ENCODE measurements at regions not wholly inside any gene's neighbourhood (a gene's known extent, or its start where the extent isn't known, plus 50 kb on each side); places are given as distances from the start of the nearest gene placed in this dataset.

- Histone ChIP-seq H3K9ac (ENCODE audit: low read depth, low read length) (no peak overlapping the region), H3K27me3 (ENCODE audit: control insufficient read depth, insufficient read depth, low read length) (no peaks in the 10 kb centered on the region), H3K9me3 (ENCODE audit: control insufficient read depth, insufficient read depth, low read length) (no peaks in the 10 kb centered on the region), H3K36me3 (ENCODE audit: control insufficient read depth, insufficient read depth, low read length) (no peaks in the 10 kb centered on the region), H3K4me1 (ENCODE audit: control insufficient read depth, insufficient read depth, low read length) (peaks cover 9% of the 10 kb centered on the region), H3K4me3 (ENCODE audit: low read depth, low read length) (no peak overlapping the region)
These were observed 633.2 kb downstream of the DMRTA1 start for GRCh38 chr9:23079798-23080197.

GRCh38 chr9:23081377-23081776 is 634.8 kb downstream of the DMRTA1 start:
- Histone ChIP-seq H3K9ac (ENCODE audit: low read depth, low read length) (no peak overlapping the region), H3K36me3 (ENCODE audit: control insufficient read depth, insufficient read depth, low read length) (no peaks in the 10 kb centered on the region), H3K4me1 (ENCODE audit: control insufficient read depth, insufficient read depth, low read length) (peaks cover 9% of the 10 kb centered on the region), H3K27me3 (ENCODE audit: control insufficient read depth, insufficient read depth, low read length) (no peaks in the 10 kb centered on the region), H3K9me3 (ENCODE audit: control insufficient read depth, insufficient read depth, low read length) (no peaks in the 10 kb centered on the region), H3K4me3 (ENCODE audit: low read depth, low read length) (no peak overlapping the region)

GRCh38 chr9:23088932-23089364 is 642.3 kb downstream of the DMRTA1 start:
- no peak overlapping the region for H3K9ac ChIP-seq (ENCODE audit: low read depth, low read length)
- no peaks in the 10 kb centered on the region for H3K4me1 ChIP-seq (ENCODE audit: control insufficient read depth, insufficient read depth, low read length)

GRCh38 chr9:23117616-23118015 is 671.0 kb downstream of the DMRTA1 start:
- Histone ChIP-seq H3K9me3 (ENCODE audit: control insufficient read depth, insufficient read depth, low read length) (no peaks in the 10 kb centered on the region), H3K9ac (ENCODE audit: low read depth, low read length) (no peak overlapping the region), H3K36me3 (ENCODE audit: control insufficient read depth, insufficient read depth, low read length) (no peaks in the 10 kb centered on the region), H3K4me3 (ENCODE audit: low read depth, low read length) (no peak overlapping the region), H3K27me3 (ENCODE audit: control insufficient read depth, insufficient read depth, low read length) (no peaks in the 10 kb centered on the region), H3K4me1 (ENCODE audit: control insufficient read depth, insufficient read depth, low read length) (no peaks in the 10 kb centered on the region)

More at GRCh38 chr9:23088932-23089364, 642.3 kb downstream of the DMRTA1 start:
- H3K27me3 ChIP-seq (ENCODE audit: control insufficient read depth, insufficient read depth, low read length) = no peaks in the 10 kb centered on the region
- H3K36me3 ChIP-seq (ENCODE audit: control insufficient read depth, insufficient read depth, low read length) = no peaks in the 10 kb centered on the region
- no peaks in the 10 kb centered on the region for H3K9me3 ChIP-seq (ENCODE audit: control insufficient read depth, insufficient read depth, low read length)
- no peak overlapping the region for H3K4me3 ChIP-seq (ENCODE audit: low read depth, low read length)

GRCh38 chr9:23120630-23121029 is 674.0 kb downstream of the DMRTA1 start:
- Histone ChIP-seq H3K27me3 (ENCODE audit: control insufficient read depth, insufficient read depth, low read length) (no peaks in the 10 kb centered on the region), H3K4me3 (ENCODE audit: low read depth, low read length) (no peak overlapping the region), H3K9ac (ENCODE audit: low read depth, low read length) (no peak overlapping the region), H3K36me3 (ENCODE audit: control insufficient read depth, insufficient read depth, low read length) (no peaks in the 10 kb centered on the region), H3K9me3 (ENCODE audit: control insufficient read depth, insufficient read depth, low read length) (no peaks in the 10 kb centered on the region), H3K4me1 (ENCODE audit: control insufficient read depth, insufficient read depth, low read length) (no peaks in the 10 kb centered on the region)

GRCh38 chr9:23123048-23123632 is 676.5 kb downstream of the DMRTA1 start:
- H3K4me1 ChIP-seq (ENCODE audit: control insufficient read depth, insufficient read depth, low read length) = no peaks in the 10 kb centered on the region
- no peak overlapping the region for H3K9ac ChIP-seq (ENCODE audit: low read depth, low read length)
- no peaks in the 10 kb centered on the region for H3K36me3 ChIP-seq (ENCODE audit: control insufficient read depth, insufficient read depth, low read length)
- H3K9me3 ChIP-seq (ENCODE audit: control insufficient read depth, insufficient read depth, low read length) = no peaks in the 10 kb centered on the region
- H3K4me3 ChIP-seq (ENCODE audit: low read depth, low read length) = no peak overlapping the region
- no peaks in the 10 kb centered on the region for H3K27me3 ChIP-seq (ENCODE audit: control insufficient read depth, insufficient read depth, low read length)

- H3K4me1 ChIP-seq (ENCODE audit: control insufficient read depth, insufficient read depth, low read length) = no peaks in the 10 kb centered on the region
These were observed 680.6 kb downstream of the ELAVL2 start for GRCh38 chr9:23145467-23145866.

GRCh38 chr9:23153058-23153457 is 673.0 kb downstream of the ELAVL2 start:
- no peaks in the 10 kb centered on the region for H3K27me3 ChIP-seq (ENCODE audit: control insufficient read depth, insufficient read depth, low read length)
- H3K36me3 ChIP-seq (ENCODE audit: control insufficient read depth, insufficient read depth, low read length) = no peaks in the 10 kb centered on the region
- H3K9ac ChIP-seq (ENCODE audit: low read depth, low read length) = no peak overlapping the region
- H3K4me3 ChIP-seq (ENCODE audit: low read depth, low read length) = no peak overlapping the region
- no peaks in the 10 kb centered on the region for H3K9me3 ChIP-seq (ENCODE audit: control insufficient read depth, insufficient read depth, low read length)
- H3K4me1 ChIP-seq (ENCODE audit: control insufficient read depth, insufficient read depth, low read length) = peaks cover 3% of the 10 kb centered on the region

More at GRCh38 chr9:23145467-23145866, 680.6 kb downstream of the ELAVL2 start:
- Histone ChIP-seq H3K27me3 (ENCODE audit: control insufficient read depth, insufficient read depth, low read length) (no peaks in the 10 kb centered on the region), H3K4me3 (ENCODE audit: low read depth, low read length) (no peak overlapping the region), H3K9ac (ENCODE audit: low read depth, low read length) (no peak overlapping the region), H3K9me3 (ENCODE audit: control insufficient read depth, insufficient read depth, low read length) (peaks cover 7% of the 10 kb centered on the region), H3K36me3 (ENCODE audit: control insufficient read depth, insufficient read depth, low read length) (no peaks in the 10 kb centered on the region)

GRCh38 chr9:23160491-23160890 is 665.5 kb downstream of the ELAVL2 start:
- Histone ChIP-seq H3K4me1 (ENCODE audit: control insufficient read depth, insufficient read depth, low read length) (peaks cover 3% of the 10 kb centered on the region), H3K36me3 (ENCODE audit: control insufficient read depth, insufficient read depth, low read length) (no peaks in the 10 kb centered on the region), H3K9me3 (ENCODE audit: control insufficient read depth, insufficient read depth, low read length) (no peaks in the 10 kb centered on the region), H3K27me3 (ENCODE audit: control insufficient read depth, insufficient read depth, low read length) (no peaks in the 10 kb centered on the region), H3K9ac (ENCODE audit: low read depth, low read length) (no peak overlapping the region), H3K4me3 (ENCODE audit: low read depth, low read length) (no peak overlapping the region)

GRCh38 chr9:23160952-23161469 is 665.0 kb downstream of the ELAVL2 start:
- H3K9me3 ChIP-seq (ENCODE audit: control insufficient read depth, insufficient read depth, low read length) = no peaks in the 10 kb centered on the region

GRCh38 chr9:23162789-23163188 is 663.3 kb downstream of the ELAVL2 start:
- H3K4me1 ChIP-seq (ENCODE audit: control insufficient read depth, insufficient read depth, low read length) = no peaks in the 10 kb centered on the region
- H3K4me3 ChIP-seq (ENCODE audit: low read depth, low read length) = no peak overlapping the region
- H3K9me3 ChIP-seq (ENCODE audit: control insufficient read depth, insufficient read depth, low read length) = no peaks in the 10 kb centered on the region
- no peaks in the 10 kb centered on the region for H3K36me3 ChIP-seq (ENCODE audit: control insufficient read depth, insufficient read depth, low read length)
- no peak overlapping the region for H3K9ac ChIP-seq (ENCODE audit: low read depth, low read length)
- no peaks in the 10 kb centered on the region for H3K27me3 ChIP-seq (ENCODE audit: control insufficient read depth, insufficient read depth, low read length)

More at GRCh38 chr9:23160952-23161469, 665.0 kb downstream of the ELAVL2 start:
- Histone ChIP-seq H3K36me3 (ENCODE audit: control insufficient read depth, insufficient read depth, low read length) (no peaks in the 10 kb centered on the region), H3K27me3 (ENCODE audit: control insufficient read depth, insufficient read depth, low read length) (no peaks in the 10 kb centered on the region), H3K4me3 (ENCODE audit: low read depth, low read length) (no peak overlapping the region), H3K4me1 (ENCODE audit: control insufficient read depth, insufficient read depth, low read length) (no peaks in the 10 kb centered on the region), H3K9ac (ENCODE audit: low read depth, low read length) (no peak overlapping the region)

- H3K27me3 ChIP-seq (ENCODE audit: control insufficient read depth, insufficient read depth, low read length) = no peaks in the 10 kb centered on the region
- H3K9ac ChIP-seq (ENCODE audit: low read depth, low read length) = no peak overlapping the region
- H3K9me3 ChIP-seq (ENCODE audit: control insufficient read depth, insufficient read depth, low read length) = no peaks in the 10 kb centered on the region
- no peaks in the 10 kb centered on the region for H3K36me3 ChIP-seq (ENCODE audit: control insufficient read depth, insufficient read depth, low read length)
- H3K4me1 ChIP-seq (ENCODE audit: control insufficient read depth, insufficient read depth, low read length) = no peaks in the 10 kb centered on the region
- no peak overlapping the region for H3K4me3 ChIP-seq (ENCODE audit: low read depth, low read length)
These were observed 654.6 kb downstream of the ELAVL2 start for GRCh38 chr9:23171479-23171878.
